T-helper 17 cell (primary cell): ENCODE measurements at regions not wholly inside any gene's neighbourhood (a gene's known extent, or its start where the extent isn't known, plus 50 kb on each side); places are given as distances from the start of the nearest gene placed in this dataset.

Experiments used
- ATAC-seq: fragments of 150-1000 bp; cut with Tn5 transposase; 2 replicates; pipeline ENCODE4 v1.10.0; 2021; ENCODE audit warnings: mild to moderate bottlenecking, moderate library complexity
- DNase-seq, 3 donors: peaks; one replicate each; pipeline versions ENCODE4 v3.0.0 to v3.0.0-alpha.2; 2020 to 2021
- H3K9me3 ChIP-seq: one replicate; pipeline ENCODE4 v1.7.0; 2013; ENCODE audit warnings: low read length, mild to moderate bottlenecking; ENCODE audit not compliant: control insufficient read depth, poor library complexity, severe bottlenecking
- H3K27ac Mint-ChIP-seq: one replicate; pipeline ENCODE4 v1.8.0; 2022; ENCODE audit warnings: mild to moderate bottlenecking, moderate library complexity, mixed read lengths
- H3K27me3 Mint-ChIP-seq: one replicate; pipeline ENCODE4 v1.8.0; 2022; ENCODE audit warnings: mixed read lengths
- H3K36me3 Mint-ChIP-seq: one replicate; pipeline ENCODE4 v1.8.0; 2022; ENCODE audit warnings: low read depth, mixed read lengths
- H3K4me1 Mint-ChIP-seq: one replicate; pipeline ENCODE4 v1.8.0; 2022; ENCODE audit warnings: mild to moderate bottlenecking, mixed read lengths
- H3K4me3 Mint-ChIP-seq: one replicate; pipeline ENCODE4 v1.8.0; 2022; ENCODE audit warnings: mild to moderate bottlenecking, moderate library complexity, mixed read lengths

- Mint-ChIP-seq H3K4me1 (no peaks in the 10 kb centered on the region), H3K36me3 (no peaks in the 10 kb centered on the region), H3K27ac (no peak overlapping the region), H3K4me3 (no peak overlapping the region), H3K27me3 (peaks cover 6% of the 10 kb centered on the region)
- ATAC-seq (no peak), DNase-seq (no peak)
- H3K9me3 ChIP-seq: no peaks in the 10 kb centered on the region
Measured at GRCh38 chr7:23944131-23944530, 234.1 kb downstream of the STK31 start.

GRCh38 chr7:23945472-23945871, 235.5 kb downstream of the STK31 start:
- H3K27me3 Mint-ChIP-seq: no peaks in the 10 kb centered on the region
- DNase-seq (no peak), ATAC-seq (no peak)
- H3K36me3 Mint-ChIP-seq: no peaks in the 10 kb centered on the region
- no peaks in the 10 kb centered on the region for H3K9me3 ChIP-seq
- H3K4me3 Mint-ChIP-seq: no peak overlapping the region
- H3K4me1 Mint-ChIP-seq: no peaks in the 10 kb centered on the region
- H3K27ac Mint-ChIP-seq: no peak overlapping the region

GRCh38 chr7:23955145-23955544, 245.1 kb downstream of the STK31 start:
- Mint-ChIP-seq H3K27me3 (peaks cover 5% of the 10 kb centered on the region), H3K4me3 (no peak overlapping the region), H3K4me1 (no peaks in the 10 kb centered on the region), H3K36me3 (no peaks in the 10 kb centered on the region), H3K27ac (no peak overlapping the region)
- no peak for ATAC-seq
- no peak for DNase-seq
- H3K9me3 ChIP-seq: no peaks in the 10 kb centered on the region

GRCh38 chr7:23955600-23956149, 245.7 kb downstream of the STK31 start:
- H3K27ac Mint-ChIP-seq: no peak overlapping the region
- no peak for ATAC-seq

GRCh38 chr7:23956772-23957576, 247.0 kb downstream of the STK31 start:
- no peaks in the 10 kb centered on the region for H3K4me1 Mint-ChIP-seq
- no peaks in the 10 kb centered on the region for H3K36me3 Mint-ChIP-seq
- H3K27ac Mint-ChIP-seq: no peak overlapping the region
- ATAC-seq: no peak
- no peak for DNase-seq
- peaks cover 12% of the 10 kb centered on the region for H3K27me3 Mint-ChIP-seq
- H3K9me3 ChIP-seq: no peaks in the 10 kb centered on the region
- H3K4me3 Mint-ChIP-seq: no peak overlapping the region

More at GRCh38 chr7:23955600-23956149, 245.7 kb downstream of the STK31 start:
- H3K36me3 Mint-ChIP-seq: no peaks in the 10 kb centered on the region
- DNase-seq: no peak
- H3K27me3 Mint-ChIP-seq: peaks cover 5% of the 10 kb centered on the region
- no peaks in the 10 kb centered on the region for H3K9me3 ChIP-seq
- no peak overlapping the region for H3K4me3 Mint-ChIP-seq
- no peaks in the 10 kb centered on the region for H3K4me1 Mint-ChIP-seq

- DNase-seq (no peak), ATAC-seq (no peak)
- H3K9me3 ChIP-seq: no peaks in the 10 kb centered on the region
- Mint-ChIP-seq H3K4me3 (no peak overlapping the region), H3K27ac (no peak overlapping the region), H3K27me3 (peaks cover 12% of the 10 kb centered on the region), H3K36me3 (no peaks in the 10 kb centered on the region), H3K4me1 (peaks cover 2% of the 10 kb centered on the region)
Measured at GRCh38 chr7:23959821-23960220, 249.8 kb downstream of the STK31 start.

- Mint-ChIP-seq H3K27me3 (peaks cover 12% of the 10 kb centered on the region), H3K27ac (no peak overlapping the region), H3K4me1 (peaks cover 2% of the 10 kb centered on the region), H3K36me3 (no peaks in the 10 kb centered on the region), H3K4me3 (no peak overlapping the region)
- no peaks in the 10 kb centered on the region for H3K9me3 ChIP-seq
- ATAC-seq: no peak
- DNase-seq: no peak
Measured at GRCh38 chr7:23960361-23960760, 250.3 kb downstream of the STK31 start.

GRCh38 chr7:23963461-23964165, 253.6 kb downstream of the STK31 start:
- H3K9me3 ChIP-seq: no peaks in the 10 kb centered on the region
- peaks cover 2% of the 10 kb centered on the region for H3K4me1 Mint-ChIP-seq
- no peak overlapping the region for H3K27ac Mint-ChIP-seq
- no peak overlapping the region for H3K4me3 Mint-ChIP-seq
- H3K27me3 Mint-ChIP-seq: peaks cover 12% of the 10 kb centered on the region
- no peak for DNase-seq
- H3K36me3 Mint-ChIP-seq: no peaks in the 10 kb centered on the region
- no peak for ATAC-seq

GRCh38 chr7:23964715-23965114, 254.7 kb downstream of the STK31 start:
- no peak for ATAC-seq
- H3K36me3 Mint-ChIP-seq: no peaks in the 10 kb centered on the region
- H3K4me3 Mint-ChIP-seq: no peak overlapping the region
- H3K4me1 Mint-ChIP-seq: peaks cover 2% of the 10 kb centered on the region
- no peak for DNase-seq
- H3K27ac Mint-ChIP-seq: no peak overlapping the region
- no peaks in the 10 kb centered on the region for H3K9me3 ChIP-seq
- H3K27me3 Mint-ChIP-seq: peaks cover 7% of the 10 kb centered on the region

- H3K27me3 Mint-ChIP-seq: peaks cover 7% of the 10 kb centered on the region
Measured at GRCh38 chr7:23965296-23965695, 255.3 kb downstream of the STK31 start.

GRCh38 chr7:23966941-23967340, 256.9 kb downstream of the STK31 start:
- no peaks in the 10 kb centered on the region for H3K9me3 ChIP-seq
- Mint-ChIP-seq H3K4me3 (no peak overlapping the region), H3K27ac (no peak overlapping the region), H3K27me3 (no peaks in the 10 kb centered on the region), H3K36me3 (no peaks in the 10 kb centered on the region), H3K4me1 (peaks cover 2% of the 10 kb centered on the region)
- ATAC-seq (no peak), DNase-seq (no peak)

More at GRCh38 chr7:23965296-23965695, 255.3 kb downstream of the STK31 start:
- no peak overlapping the region for H3K4me3 Mint-ChIP-seq
- ATAC-seq: no peak
- DNase-seq: no peak
- no peak overlapping the region for H3K27ac Mint-ChIP-seq
- H3K4me1 Mint-ChIP-seq: peaks cover 2% of the 10 kb centered on the region
- H3K36me3 Mint-ChIP-seq: no peaks in the 10 kb centered on the region
- no peaks in the 10 kb centered on the region for H3K9me3 ChIP-seq

- no peak for DNase-seq
- ATAC-seq: no peak
- Mint-ChIP-seq H3K27me3 (no peaks in the 10 kb centered on the region), H3K36me3 (no peaks in the 10 kb centered on the region), H3K4me1 (peaks cover 2% of the 10 kb centered on the region), H3K4me3 (no peak overlapping the region), H3K27ac (no peak overlapping the region)
- no peaks in the 10 kb centered on the region for H3K9me3 ChIP-seq
Measured at GRCh38 chr7:23967949-23968599, 258.1 kb downstream of the STK31 start.

GRCh38 chr7:23968791-23969190, 258.8 kb downstream of the STK31 start:
- H3K36me3 Mint-ChIP-seq: no peaks in the 10 kb centered on the region
- H3K27me3 Mint-ChIP-seq: no peaks in the 10 kb centered on the region
- no peak overlapping the region for H3K27ac Mint-ChIP-seq
- no peak for ATAC-seq
- H3K9me3 ChIP-seq: no peaks in the 10 kb centered on the region
- peaks cover 2% of the 10 kb centered on the region for H3K4me1 Mint-ChIP-seq
- DNase-seq: no peak
- no peak overlapping the region for H3K4me3 Mint-ChIP-seq
